Right lobe of liver (tissue), 4 donors: ENCODE measurements at regions not wholly inside any gene's neighbourhood (a gene's known extent, or its start where the extent isn't known, plus 50 kb on each side); places are given as distances from the start of the nearest gene placed in this dataset.

Experiments
- CTCF ChIP-seq, 4 donors: fragments of 200-600 bp in 3 of 4; fragments of 450-650 bp in 1 of 4; IDR thresholded peaks; one replicate each; pipeline versions ENCODE4 v1.5.1 to v1.8.0; 2016 to 2022; ENCODE audit warnings: antibody characterized with exemption in 4 of 4, mild to moderate bottlenecking in 2 of 4
- POLR2A ChIP-seq: fragments of 450-650 bp; IDR thresholded peaks from one replicate; pipeline ENCODE4 v1.6.1; 2017; ENCODE audit warnings: antibody characterized with exemption, mild to moderate bottlenecking
- donor health status: DM: no; HTN: no; CAD: no.
- donor health status: DM: no; HTN: no; CAD: no.
- donor health status: DM: no; HTN: yes; CAD: no.

GRCh38 chr5:57802131-57802530 is 319.5 kb upstream of the ACTBL2 start:
- TF ChIP-seq CTCF (IDR thresholded peaks at IDR 0.05) (no peak), POLR2A (no peak)
